Kidney (tissue), 13 donors: ENCODE measurements at regions not wholly inside any gene's neighbourhood (a gene's known extent, or its start where the extent isn't known, plus 50 kb on each side); places are given as distances from the start of the nearest gene placed in this dataset.

ENCODE experiments used
- DNase-seq, 5 donors: peaks; one replicate each; pipeline ENCODE4 v3.0.0-alpha.2; 2013 to 2020
- FAIRE-seq: peaks from 2 replicates; lab custom pipeline; 2012; peaks lifted over from hg19 to GRCh38; lab: Jason Lieb, UNC
- H3K27ac ChIP-seq, 2 donors: one replicate each; pipeline ENCODE4 v1.7.0; 2013; ENCODE audit warnings: low read depth in 2 of 2, low read length in 2 of 2, inconsistent platforms in 1 of 2
- H3K27me3 ChIP-seq: one replicate; pipeline ENCODE4 v1.7.1; 2013; ENCODE audit warnings: low read length, inconsistent platforms; ENCODE audit not compliant: control insufficient read depth, insufficient read depth
- H3K36me3 ChIP-seq, 3 donors: one replicate each; pipeline versions ENCODE4 v1.7.0 to v1.7.1; 2013; ENCODE audit warnings: low read length in 3 of 3, control low read depth in 1 of 3, inconsistent platforms in 1 of 3; ENCODE audit not compliant: insufficient read depth in 3 of 3, control insufficient read depth in 2 of 3
- H3K4me1 ChIP-seq, 3 donors: one replicate each; pipeline versions ENCODE4 v1.7.0 to v1.7.1; 2013; ENCODE audit warnings: low read length in 3 of 3, inconsistent platforms in 1 of 3, low read depth in 1 of 3; ENCODE audit not compliant: control insufficient read depth in 2 of 3, insufficient read depth in 2 of 3
- H3K4me3 ChIP-seq, 3 donors: one replicate each; pipeline versions ENCODE4 v1.7.0 to v1.8.1; 2013; ENCODE audit warnings: low read length in 3 of 3, control low read depth in 1 of 3, inconsistent platforms in 1 of 3
- H3K9ac ChIP-seq, 3 donors: one replicate each; pipeline versions ENCODE4 v1.7.0 to v1.7.1; 2013; ENCODE audit warnings: low read length in 3 of 3, control low read depth in 1 of 3, inconsistent platforms in 1 of 3
- H3K9me3 ChIP-seq, 3 donors: one replicate each; pipeline versions ENCODE4 v1.7.0 to v1.7.1; 2013; ENCODE audit warnings: low read length in 3 of 3, control low read depth in 1 of 3, inconsistent platforms in 1 of 3; ENCODE audit not compliant: control insufficient read depth in 2 of 3, insufficient read depth in 1 of 3
- intact Hi-C: fragments of 100-400 bp; cut with DNase I; formaldehyde crosslinking; loops from one replicate; pipeline ENCODE4 v1.11.1; 2022
- TF ChIP-seq, protein P1 (sequence below): IDR thresholded peaks from 3 replicates; pipeline ENCODE4 v1.5.1; 2012; ENCODE audit warnings: mild to moderate bottlenecking, moderate library complexity, borderline replicate concordance; ENCODE audit not compliant: insufficient read depth; ENCODE audit errors: extremely low read depth
- donor health status: control.
- donor health status: control.
- donor health status: control.
- donor health status: control.
- donor health status: control.
- donor health status: DM: yes; HTN: yes; CAD: no.
- donor health status: Normal renal cell carcinoma (clear cell type).

DNA sequence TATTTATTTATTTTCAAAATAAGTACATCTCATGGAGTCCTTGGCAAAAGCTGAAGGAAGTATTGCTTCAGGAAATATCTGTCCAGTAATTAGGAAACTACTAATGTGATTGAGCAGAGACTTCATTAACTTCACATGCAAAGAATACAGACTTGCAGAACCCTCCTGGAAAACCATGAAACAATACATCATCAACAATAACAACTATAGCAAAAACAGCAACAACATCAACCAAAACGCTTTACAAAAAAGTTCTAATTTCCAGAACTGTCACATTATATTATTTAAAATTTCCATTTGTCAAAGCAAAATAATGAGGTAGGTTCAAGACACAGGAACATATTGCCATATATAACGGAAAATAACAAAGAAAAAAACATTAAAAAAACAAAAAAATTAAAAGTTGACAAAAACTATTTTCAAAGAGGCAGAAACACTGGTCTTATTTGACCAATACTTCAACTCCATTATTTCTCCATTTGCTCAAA is 79.8 kb upstream of the TOP3B start:
- no peak for DNase-seq
- Histone ChIP-seq H3K4me1 (peaks cover 0 to 3% (median 0%) of the 10 kb centered on the region in 3 donors), H3K4me3 (no peak overlapping the region), H3K36me3 (no peaks in the 10 kb centered on the region), H3K27me3 (no peaks in the 10 kb centered on the region), H3K27ac (no peak overlapping the region), H3K9ac (no peak overlapping the region), H3K9me3 (no peaks in the 10 kb centered on the region)
- intact Hi-C loops: no loop called here
- TF ChIP-seq, protein P1, sequence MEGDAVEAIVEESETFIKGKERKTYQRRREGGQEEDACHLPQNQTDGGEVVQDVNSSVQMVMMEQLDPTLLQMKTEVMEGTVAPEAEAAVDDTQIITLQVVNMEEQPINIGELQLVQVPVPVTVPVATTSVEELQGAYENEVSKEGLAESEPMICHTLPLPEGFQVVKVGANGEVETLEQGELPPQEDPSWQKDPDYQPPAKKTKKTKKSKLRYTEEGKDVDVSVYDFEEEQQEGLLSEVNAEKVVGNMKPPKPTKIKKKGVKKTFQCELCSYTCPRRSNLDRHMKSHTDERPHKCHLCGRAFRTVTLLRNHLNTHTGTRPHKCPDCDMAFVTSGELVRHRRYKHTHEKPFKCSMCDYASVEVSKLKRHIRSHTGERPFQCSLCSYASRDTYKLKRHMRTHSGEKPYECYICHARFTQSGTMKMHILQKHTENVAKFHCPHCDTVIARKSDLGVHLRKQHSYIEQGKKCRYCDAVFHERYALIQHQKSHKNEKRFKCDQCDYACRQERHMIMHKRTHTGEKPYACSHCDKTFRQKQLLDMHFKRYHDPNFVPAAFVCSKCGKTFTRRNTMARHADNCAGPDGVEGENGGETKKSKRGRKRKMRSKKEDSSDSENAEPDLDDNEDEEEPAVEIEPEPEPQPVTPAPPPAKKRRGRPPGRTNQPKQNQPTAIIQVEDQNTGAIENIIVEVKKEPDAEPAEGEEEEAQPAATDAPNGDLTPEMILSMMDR: no peak
- FAIRE-seq: no peak

- intact Hi-C loops: no loop called here
- Histone ChIP-seq H3K9me3 (no peaks in the 10 kb centered on the region), H3K9ac (no peak overlapping the region), H3K36me3 (no peaks in the 10 kb centered on the region), H3K4me3 (no peak overlapping the region), H3K4me1 (peaks cover 0 to 3% (median 0%) of the 10 kb centered on the region in 3 donors), H3K27ac (no peak overlapping the region), H3K27me3 (no peaks in the 10 kb centered on the region)
- no peak for FAIRE-seq
- TF ChIP-seq, protein P1: no peak
- DNase-seq: peak in 2 of 5 donors; percentile 27 to 54
Observed at GRCh38 chr22:22061085-22062077, 78.8 kb upstream of the TOP3B start.

- H3K27me3 ChIP-seq: no peaks in the 10 kb centered on the region
- no peak overlapping the region for H3K4me3 ChIP-seq
- no peak overlapping the region for H3K9ac ChIP-seq
- no peak overlapping the region for H3K27ac ChIP-seq
- DNase-seq (peak in 4 of 5 donors; percentile 23 to 58 (median 48)), FAIRE-seq (no peak)
- H3K4me1 ChIP-seq: peaks cover 0 to 3% (median 0%) of the 10 kb centered on the region in 3 donors
- TF ChIP-seq, protein P1: peak; percentile 52
- H3K36me3 ChIP-seq: no peaks in the 10 kb centered on the region
- intact Hi-C loops: no loop called here
- H3K9me3 ChIP-seq: no peaks in the 10 kb centered on the region
Observed at GRCh38 chr22:22060200-22061084, 77.9 kb upstream of the TOP3B start.
